HS-5 (cell line): ENCODE measurements at regions not wholly inside any gene's neighbourhood (a gene's known extent, or its start where the extent isn't known, plus 50 kb on each side); places are given as distances from the start of the nearest gene placed in this dataset.

Experiments
- DNase-seq: peaks from one replicate; pipeline ENCODE4 v3.0.0-alpha.2; 2012; ENCODE audit warnings: low read depth

DNA sequence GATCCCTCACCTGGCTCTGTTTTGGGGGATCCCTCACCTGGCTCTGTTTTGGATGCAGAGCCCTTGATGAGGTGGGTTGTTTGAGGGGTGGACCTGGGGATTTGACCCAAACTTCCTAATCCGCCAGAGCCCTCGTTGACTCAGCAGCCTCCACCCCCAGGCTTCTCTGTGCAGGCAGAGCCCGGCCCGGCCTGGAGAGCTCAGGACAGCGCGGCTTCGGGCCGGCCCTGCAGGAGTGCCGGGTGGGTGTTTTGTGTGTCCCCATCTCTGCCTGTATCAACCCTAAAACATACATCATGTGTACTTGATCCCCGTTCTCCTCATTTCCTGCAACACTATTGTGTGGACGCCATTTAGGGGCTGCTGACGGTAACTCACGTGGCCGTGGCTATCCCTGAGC is 124.2 kb downstream of the SIK1 start:
- DNase-seq: no peak

DNA sequence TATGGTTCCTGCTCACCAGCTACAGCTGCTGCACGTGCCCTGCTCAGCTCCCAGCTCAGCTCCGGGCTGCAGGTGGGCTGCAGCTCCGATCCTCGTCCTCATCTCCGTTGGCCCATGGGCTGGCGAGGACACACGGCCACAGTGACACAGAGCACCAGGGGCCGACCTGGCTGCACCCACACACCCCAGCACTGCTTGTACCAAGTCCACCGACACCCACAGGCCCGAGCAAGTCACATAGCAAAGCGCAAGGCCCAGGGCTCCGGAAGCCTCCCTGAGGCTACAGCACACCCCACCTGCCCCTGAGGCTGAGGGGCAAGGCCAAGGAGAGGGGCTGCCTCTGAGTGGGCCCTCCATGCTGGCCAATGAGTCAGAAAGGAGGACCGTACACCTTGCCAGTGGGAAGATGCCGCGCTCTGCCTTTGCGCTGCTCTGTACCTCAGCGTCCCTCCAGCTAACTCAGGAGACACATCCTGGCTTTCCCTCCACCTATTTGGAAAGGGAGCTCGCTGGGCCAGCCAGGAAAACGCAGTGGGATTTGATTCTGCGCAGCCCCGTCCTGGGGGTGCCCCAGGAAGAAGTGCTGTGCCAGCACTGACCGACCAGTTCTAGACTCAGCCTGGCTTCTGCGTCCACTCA is 124.8 kb downstream of the SIK1 start:
- no peak for DNase-seq

DNA sequence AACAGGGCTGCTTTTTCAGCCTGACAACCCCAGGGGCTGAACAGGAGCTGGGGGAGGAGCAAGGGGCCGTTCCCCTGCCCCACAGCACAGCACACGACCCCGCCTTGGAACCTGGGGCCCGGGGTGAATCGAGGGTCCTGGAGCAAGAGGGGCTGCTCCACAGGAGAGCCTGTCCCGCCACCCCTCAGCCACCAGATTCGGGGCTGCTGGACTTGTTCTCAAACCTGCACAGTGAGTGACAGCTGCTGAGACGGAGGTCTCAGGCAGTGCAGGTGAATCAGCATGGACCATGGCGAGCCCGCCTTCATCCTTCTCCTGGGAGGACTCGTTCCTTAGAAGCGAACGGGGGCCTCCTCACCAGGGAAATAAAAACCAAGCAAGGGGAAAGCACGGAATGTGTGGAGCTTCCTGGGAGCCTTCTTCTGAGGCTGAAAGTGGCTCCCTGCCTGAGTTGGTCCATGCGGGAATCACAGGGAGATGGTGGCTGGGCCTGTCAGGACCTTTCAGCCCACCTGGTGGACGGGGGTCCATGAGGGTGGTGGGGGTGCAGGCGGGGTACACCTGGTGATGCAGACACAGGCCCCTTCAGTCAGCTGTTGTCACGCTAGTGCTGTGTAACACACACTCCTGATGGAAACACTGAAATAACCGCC is 125.4 kb downstream of the SIK1 start:
- no peak for DNase-seq

GRCh38 chr21:43300496-43301408 is 126.2 kb downstream of the SIK1 start:
- no peak for DNase-seq

DNA sequence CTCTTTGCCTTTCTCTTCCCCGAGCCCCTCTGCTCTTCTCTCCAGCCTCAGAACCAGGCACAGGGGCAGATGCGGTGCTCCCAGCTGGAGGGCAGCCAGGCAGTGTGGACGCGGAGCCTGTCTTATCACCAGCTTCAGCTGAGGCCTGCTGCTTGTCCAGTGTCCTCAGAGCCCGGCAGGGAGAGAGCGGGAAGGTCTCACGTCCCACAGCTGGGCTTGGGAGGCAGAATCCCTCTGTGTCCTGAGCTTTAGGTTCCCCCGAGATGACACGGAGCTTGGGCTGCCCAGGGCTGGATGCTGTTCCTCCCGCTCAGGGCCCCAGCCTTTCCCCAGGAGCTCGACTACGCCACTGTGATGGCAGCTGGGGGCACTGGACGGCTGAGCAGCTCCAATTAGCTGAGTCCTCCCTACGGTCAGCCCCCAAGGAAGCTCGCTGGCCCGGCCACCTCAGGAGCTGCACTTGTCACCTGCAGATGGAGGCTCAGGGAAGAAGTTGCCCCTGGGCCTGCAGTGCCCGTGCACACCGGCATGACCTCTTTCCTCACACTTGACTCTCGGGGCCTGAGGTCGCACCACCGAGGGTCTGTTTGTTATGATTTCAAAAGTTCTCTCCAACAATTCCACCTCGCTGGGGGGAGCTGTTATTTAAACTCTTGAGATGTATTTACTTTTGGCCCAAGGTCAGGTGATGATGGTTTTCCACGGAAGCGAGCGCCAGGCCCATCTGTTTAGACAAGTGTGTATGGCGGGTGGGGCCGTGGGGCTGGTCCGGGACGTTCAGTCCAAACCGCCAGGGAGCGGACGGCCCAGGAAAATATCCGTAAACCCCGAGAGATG is 127.3 kb downstream of the SIK1 start:
- no peak for DNase-seq

GRCh38 chr21:43298546-43299440 is 128.1 kb downstream of the SIK1 start:
- DNase-seq: no peak

DNA sequence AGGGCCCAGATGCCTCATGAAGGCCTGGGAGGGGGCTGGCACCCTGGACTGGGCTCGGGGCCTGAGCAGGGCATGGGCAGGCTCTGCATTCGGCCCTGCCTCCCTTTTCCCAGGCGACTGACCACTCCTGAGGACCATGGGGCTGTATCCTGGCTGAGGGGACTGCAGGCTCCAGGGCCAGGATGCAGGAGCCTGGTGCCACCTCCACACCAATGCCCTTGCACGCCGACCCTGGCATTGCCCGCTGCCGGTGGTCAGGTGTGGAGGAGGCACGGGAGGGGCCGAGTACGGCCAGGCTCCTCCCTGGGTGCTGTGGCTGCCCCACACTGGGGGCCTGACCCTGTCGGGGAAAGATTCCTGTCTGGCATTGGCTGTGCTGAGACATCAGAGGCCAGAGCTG is 128.9 kb downstream of the SIK1 start:
- DNase-seq: no peak

DNA sequence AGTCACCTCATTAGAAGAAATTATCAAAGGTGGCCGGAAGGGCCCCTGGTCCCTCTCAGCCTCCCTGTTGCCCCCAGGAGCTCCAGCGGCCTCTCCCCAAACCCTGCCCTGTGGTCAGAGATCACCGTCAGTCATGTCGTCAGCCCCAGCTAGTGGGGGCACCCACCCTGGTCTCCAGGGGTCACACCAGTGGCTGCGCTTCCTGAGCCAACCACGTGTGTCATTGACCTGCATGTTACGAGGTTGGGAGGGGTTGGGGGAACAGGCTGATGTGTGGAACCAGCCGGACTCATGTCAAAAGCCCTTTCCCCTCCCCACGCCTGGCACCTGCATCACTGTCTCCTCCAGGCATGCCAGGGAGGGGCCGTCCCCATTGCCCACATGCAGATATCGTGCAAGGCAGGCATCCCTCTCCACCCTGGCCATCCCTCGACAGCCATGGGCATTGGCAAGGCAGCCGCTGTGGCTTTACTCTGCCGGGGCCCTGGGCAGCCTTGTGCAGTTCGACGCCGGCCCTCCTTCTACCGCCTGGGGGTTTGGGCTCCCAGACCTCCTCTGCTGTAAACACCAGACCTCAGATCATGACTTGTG is 128.7 kb downstream of the CRYAA start:
- no peak for DNase-seq

DNA sequence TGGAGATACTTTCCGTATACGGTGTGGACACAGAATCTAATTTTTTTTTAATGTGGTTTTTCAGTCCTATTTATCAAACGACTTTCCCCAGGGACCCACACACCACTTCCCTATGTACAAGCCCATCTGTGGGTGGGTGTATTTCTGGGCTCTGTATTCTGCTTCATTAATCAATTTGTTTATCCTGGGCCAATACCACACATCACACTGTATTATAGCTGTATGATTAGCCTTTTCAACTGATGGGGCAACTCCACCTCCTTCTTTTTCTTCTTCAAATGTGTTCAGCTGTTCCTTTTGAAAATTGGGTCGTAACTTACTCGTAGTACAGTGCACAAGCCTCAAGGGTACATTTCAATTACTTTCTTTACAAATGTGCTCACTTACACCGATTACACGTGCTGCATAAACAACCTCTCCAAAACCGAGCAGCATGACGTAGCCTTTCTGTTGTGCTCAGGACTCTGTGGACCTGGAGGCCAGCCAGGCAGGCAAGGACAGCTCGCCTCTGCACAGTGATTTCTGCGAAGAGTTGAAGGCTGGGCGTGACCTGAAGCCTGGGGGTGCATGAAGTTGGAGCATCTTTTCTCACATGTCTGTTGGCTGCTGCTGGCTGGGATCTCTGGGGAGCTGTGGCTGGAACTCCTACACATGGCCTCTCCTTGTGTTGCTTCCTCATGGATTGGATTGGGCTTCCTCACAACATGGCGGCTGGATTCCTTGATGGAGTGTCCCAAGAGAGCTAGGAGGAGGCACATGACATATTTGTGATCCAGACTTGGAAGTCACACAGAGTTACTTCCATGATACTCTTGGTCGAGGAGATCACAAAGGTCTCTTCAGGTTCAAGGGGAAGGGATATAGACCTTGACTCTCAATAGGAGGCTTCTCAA is 126.5 kb downstream of the CRYAA start:
- DNase-seq: no peak

DNA sequence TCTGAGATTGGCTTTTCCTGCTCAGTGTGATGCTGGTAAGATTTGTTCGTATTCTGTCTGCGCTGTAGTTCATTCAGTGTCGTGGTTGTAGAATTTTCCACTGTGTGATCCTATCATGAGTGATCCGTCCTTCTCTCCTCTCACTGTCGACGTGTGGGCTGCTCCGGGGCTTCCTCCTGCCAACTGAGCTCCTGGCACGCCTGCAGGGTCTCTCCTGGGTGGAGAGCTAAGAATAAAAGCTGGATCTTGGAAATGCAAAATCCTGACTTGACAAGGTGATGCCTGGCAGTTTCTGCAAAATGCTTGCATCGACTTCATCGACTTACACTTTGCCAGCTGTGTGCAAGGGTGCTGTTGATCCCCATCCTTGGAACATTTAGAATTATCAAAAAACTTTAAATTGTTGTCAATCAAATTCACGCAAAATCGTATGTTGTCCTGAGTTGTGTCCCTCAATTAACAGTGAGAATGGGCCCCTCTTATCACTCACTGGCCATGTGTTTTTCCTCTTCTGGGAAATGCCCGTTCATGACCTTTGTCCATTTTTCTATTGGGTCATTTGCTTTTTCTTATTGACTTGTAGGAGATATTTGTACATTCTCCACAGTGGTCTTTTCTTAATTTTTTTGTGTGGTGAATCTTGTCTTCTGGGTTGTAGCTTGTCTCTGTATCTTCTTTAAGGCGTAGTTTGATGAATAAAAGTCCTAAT is 125.5 kb downstream of the CRYAA start:
- no peak for DNase-seq

GRCh38 chr21:43292866-43293142 is 124.0 kb downstream of the CRYAA start:
- DNase-seq: no peak

GRCh38 chr21:43292041-43292865 is 123.4 kb downstream of the CRYAA start:
- DNase-seq: no peak

- no peak for DNase-seq
Measured at GRCh38 chr21:43291347-43291950, 122.6 kb downstream of the CRYAA start.

DNA sequence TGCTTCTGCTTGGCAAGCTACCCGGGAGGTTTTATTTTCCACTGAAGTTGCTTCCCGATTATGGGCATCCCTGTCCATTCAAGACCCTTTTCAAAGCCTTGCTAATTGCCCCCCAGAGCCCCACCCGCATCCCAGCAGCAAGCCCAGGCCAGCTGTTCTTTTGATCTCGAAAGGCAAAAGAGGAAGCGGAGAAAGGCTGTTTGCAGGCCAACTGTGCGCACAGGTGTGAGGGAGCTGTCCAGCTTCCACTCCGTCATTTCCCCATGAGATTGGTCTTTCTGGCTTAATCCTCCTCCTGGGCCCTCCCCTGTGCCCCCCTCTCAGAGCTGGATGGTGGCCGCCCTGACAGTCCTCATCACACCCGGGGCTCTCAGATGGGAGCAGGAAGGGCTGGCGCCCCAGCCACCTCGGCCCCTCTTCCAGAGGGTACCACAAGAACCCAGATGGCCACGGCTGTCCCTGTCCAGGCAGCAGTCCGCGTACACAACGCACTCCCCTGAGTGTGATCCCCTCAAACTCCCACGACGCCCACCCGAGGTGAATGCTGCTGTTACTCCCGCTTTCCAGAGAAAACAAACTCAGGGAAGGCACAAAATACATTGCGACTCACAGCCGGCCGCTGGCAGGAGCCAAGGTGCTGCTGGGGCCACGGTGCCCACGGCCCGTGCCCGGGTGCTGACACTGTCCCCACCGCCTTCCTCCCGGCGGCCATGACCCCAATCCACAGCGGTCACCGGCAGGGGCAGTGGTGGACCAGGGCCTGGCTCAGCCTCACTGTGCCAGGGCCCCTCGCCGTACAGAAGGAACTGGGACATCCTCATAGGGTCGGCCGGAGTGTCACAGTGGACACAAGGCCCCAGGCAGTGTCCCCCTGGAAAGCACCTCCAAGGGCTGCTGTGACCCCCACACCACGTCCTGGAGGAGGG is 121.9 kb downstream of the CRYAA start:
- no peak for DNase-seq

- DNase-seq: no peak
Measured at GRCh38 chr21:43289966-43290365, 121.2 kb downstream of the CRYAA start.

GRCh38 chr21:43289442-43289841 is 120.6 kb downstream of the CRYAA start:
- DNase-seq: no peak
